Liver (tissue), 8 donors: ENCODE measurements at regions not wholly inside any gene's neighbourhood (a gene's known extent, or its start where the extent isn't known, plus 50 kb on each side); places are given as distances from the start of the nearest gene placed in this dataset.

ENCODE experiments used
- DNase-seq: peaks from one replicate; pipeline ENCODE4 v3.0.0-alpha.2; 2017; ENCODE audit warnings: low spot score
- H3K27ac ChIP-seq, 2 donors: one replicate each; pipeline ENCODE4 v1.7.0; 2013; ENCODE audit warnings: inconsistent platforms in 2 of 2, low read length in 2 of 2, control low read depth in 1 of 2, low read depth in 1 of 2, mild to moderate bottlenecking in 1 of 2
- H3K27me3 ChIP-seq, 4 donors: one replicate each; pipeline versions ENCODE4 v1.6.1 to v1.7.0; 2013; ENCODE audit warnings: low read length in 3 of 4, inconsistent platforms in 1 of 4, mild to moderate bottlenecking in 1 of 4, moderate library complexity in 1 of 4; ENCODE audit not compliant: control insufficient read depth in 4 of 4, insufficient read depth in 4 of 4
- H3K36me3 ChIP-seq, 4 donors: one replicate each; pipeline versions ENCODE4 v1.6.1 to v1.7.0; 2013; ENCODE audit warnings: low read length in 3 of 4, mild to moderate bottlenecking in 3 of 4, low read depth in 1 of 4, moderate library complexity in 1 of 4; ENCODE audit not compliant: control insufficient read depth in 4 of 4, insufficient read depth in 3 of 4
- H3K4me1 ChIP-seq, 4 donors: one replicate each; pipeline versions ENCODE4 v1.6.1 to v1.7.0; 2013; ENCODE audit warnings: low read length in 3 of 4, mild to moderate bottlenecking in 3 of 4, moderate library complexity in 1 of 4; ENCODE audit not compliant: control insufficient read depth in 4 of 4, insufficient read depth in 4 of 4
- H3K4me3 ChIP-seq, 3 donors: one replicate each; pipeline versions ENCODE4 v1.6.1 to v1.7.0; 2013; ENCODE audit warnings: low read length in 3 of 3, control low read depth in 1 of 3, low read depth in 1 of 3, mild to moderate bottlenecking in 1 of 3
- H3K9ac ChIP-seq, 2 donors: one replicate each; pipeline ENCODE4 v1.7.0; 2013; ENCODE audit warnings: low read length in 2 of 2, mild to moderate bottlenecking in 2 of 2, moderate library complexity in 2 of 2, control low read depth in 1 of 2, low read depth in 1 of 2
- H3K9me3 ChIP-seq, 4 donors: one replicate each; pipeline versions ENCODE4 v1.6.1 to v1.7.0; 2013; ENCODE audit warnings: low read length in 3 of 4; ENCODE audit not compliant: control insufficient read depth in 4 of 4
- EGR1 ChIP-seq, 2 donors: IDR thresholded peaks; 2 replicates each; pipeline ENCODE4 v1.6.1; 2016 to 2018; ENCODE audit warnings: antibody characterized with exemption in 2 of 2, low read depth in 2 of 2
- FOXA2 ChIP-seq: IDR thresholded peaks from 2 replicates; pipeline ENCODE4 v1.6.1; 2016; ENCODE audit warnings: antibody characterized with exemption
- GABPA ChIP-seq, 2 donors: IDR thresholded peaks in 1 of 2; conservative IDR thresholded peaks in 1 of 2; 2 replicates each; pipeline ENCODE4 v1.6.1; 2016; ENCODE audit warnings: antibody characterized with exemption in 2 of 2, mild to moderate bottlenecking in 1 of 2, moderate library complexity in 1 of 2
- HNF4A ChIP-seq, 2 donors: conservative IDR thresholded peaks; 2 replicates each; pipeline ENCODE4 v1.6.1; 2016; ENCODE audit warnings: antibody characterized with exemption in 2 of 2, mild to moderate bottlenecking in 2 of 2
- HNF4G ChIP-seq: IDR thresholded peaks from 2 replicates; pipeline ENCODE4 v1.6.1; 2016; ENCODE audit warnings: antibody characterized with exemption
- JUND ChIP-seq, 2 donors: IDR thresholded peaks; 2 replicates each; pipeline ENCODE4 v1.6.1; 2016; ENCODE audit warnings: antibody characterized with exemption in 2 of 2
- RAD21 ChIP-seq, 2 donors: IDR thresholded peaks; 2 replicates each; pipeline ENCODE4 v1.6.1; 2016; ENCODE audit warnings: antibody characterized with exemption in 2 of 2, mild to moderate bottlenecking in 2 of 2
- RXRA ChIP-seq, 2 donors: IDR thresholded peaks; 2 replicates each; pipeline ENCODE4 v1.6.1; 2017 to 2018; ENCODE audit warnings: antibody characterized with exemption in 2 of 2, mild to moderate bottlenecking in 1 of 2
- SP1 ChIP-seq: IDR thresholded peaks from 2 replicates; pipeline ENCODE4 v1.6.1; 2018; ENCODE audit warnings: antibody characterized with exemption, mild to moderate bottlenecking
- TAF1 ChIP-seq: conservative IDR thresholded peaks from 2 replicates; pipeline ENCODE4 v1.6.1; 2016; ENCODE audit warnings: antibody characterized with exemption, mild to moderate bottlenecking
- YY1 ChIP-seq: IDR thresholded peaks from 2 replicates; pipeline ENCODE4 v1.6.1; 2016; ENCODE audit warnings: antibody characterized with exemption, mild to moderate bottlenecking
- WGBS: extraction: QIAGEN DNeasy Blood & Tissue Kit; methylation state at CpG from one replicate; pipeline ENCODE4 v1.1.7; 2013; 5-methylcytosine and 5-hydroxymethylcytosine counted together
- TF ChIP-seq, protein P1 (sequence below): fragments of 150-350 bp; IDR thresholded peaks from 2 replicates; pipeline ENCODE4 v1.5.1; 2017; ENCODE audit warnings: improper control_type of control experiment, low read depth, low read length; ENCODE audit not compliant: missing input control
- TF ChIP-seq, protein P2 (sequence below): IDR thresholded peaks from 2 replicates; pipeline ENCODE4 v1.6.1; 2016; ENCODE audit warnings: antibody characterized with exemption
- TF ChIP-seq, protein P3 (sequence below): IDR thresholded peaks from 2 replicates; pipeline ENCODE4 v1.6.1; 2016; ENCODE audit warnings: antibody characterized with exemption
- TF ChIP-seq, protein P4 (sequence below): IDR thresholded peaks from 2 replicates; pipeline ENCODE4 v1.6.1; 2016; ENCODE audit warnings: antibody characterized with exemption, mild to moderate bottlenecking
- TF ChIP-seq, protein P5 (sequence below): IDR thresholded peaks from 2 replicates; pipeline ENCODE4 v1.6.1; 2016; ENCODE audit warnings: antibody characterized with exemption
- donor health status: healthy.
- donor health status: healthy.
- donor health status: healthy.
- donor health status: healthy.
- donor health status: healthy.

DNA sequence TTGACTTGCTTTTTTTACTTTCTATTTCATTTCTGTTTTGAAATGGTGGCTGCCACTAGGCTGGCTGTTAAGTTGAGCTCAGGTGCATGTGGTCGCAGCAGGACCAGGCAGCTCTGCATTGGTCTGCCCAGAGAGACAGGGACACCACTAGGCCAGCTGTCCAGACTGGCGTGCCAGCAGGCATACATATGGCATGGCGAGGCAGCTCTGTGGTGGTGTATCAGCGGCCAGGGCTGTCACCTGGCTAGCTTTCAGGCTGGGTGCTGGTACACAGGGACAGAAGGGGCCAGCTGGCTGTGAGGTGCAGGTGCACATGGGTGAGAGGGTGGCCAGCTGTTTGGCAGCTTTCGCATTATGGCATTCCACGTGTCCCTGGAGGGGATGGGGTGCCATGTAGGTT lies 654.0 kb upstream of the ACO1 start:
- H3K36me3 ChIP-seq: no peaks in the 10 kb centered on the region
- no peak overlapping the region for H3K4me3 ChIP-seq
- no peak overlapping the region for H3K9ac ChIP-seq
- 71% methylated on average over 6 of the region's 6 CpGs for WGBS
- no peaks in the 10 kb centered on the region for H3K9me3 ChIP-seq
- no peak overlapping the region for H3K27ac ChIP-seq
- no peaks in the 10 kb centered on the region for H3K4me1 ChIP-seq
- DNase-seq: no peak
- TF ChIP-seq EGR1 (IDR thresholded peaks at IDR 0.05; ENCODE audit: low read depth in 2 of 2) (no peak), TAF1 (no peak), RXRA (IDR thresholded peaks at IDR 0.05) (no peak), SP1 (no peak), GABPA (IDR thresholded peaks at IDR 0.05 in 1 of 2, conservative IDR thresholded peaks at IDR 0.05 in 1 of 2) (no peak), RAD21 (IDR thresholded peaks at IDR 0.05) (no peak)
- TF ChIP-seq, protein P1, sequence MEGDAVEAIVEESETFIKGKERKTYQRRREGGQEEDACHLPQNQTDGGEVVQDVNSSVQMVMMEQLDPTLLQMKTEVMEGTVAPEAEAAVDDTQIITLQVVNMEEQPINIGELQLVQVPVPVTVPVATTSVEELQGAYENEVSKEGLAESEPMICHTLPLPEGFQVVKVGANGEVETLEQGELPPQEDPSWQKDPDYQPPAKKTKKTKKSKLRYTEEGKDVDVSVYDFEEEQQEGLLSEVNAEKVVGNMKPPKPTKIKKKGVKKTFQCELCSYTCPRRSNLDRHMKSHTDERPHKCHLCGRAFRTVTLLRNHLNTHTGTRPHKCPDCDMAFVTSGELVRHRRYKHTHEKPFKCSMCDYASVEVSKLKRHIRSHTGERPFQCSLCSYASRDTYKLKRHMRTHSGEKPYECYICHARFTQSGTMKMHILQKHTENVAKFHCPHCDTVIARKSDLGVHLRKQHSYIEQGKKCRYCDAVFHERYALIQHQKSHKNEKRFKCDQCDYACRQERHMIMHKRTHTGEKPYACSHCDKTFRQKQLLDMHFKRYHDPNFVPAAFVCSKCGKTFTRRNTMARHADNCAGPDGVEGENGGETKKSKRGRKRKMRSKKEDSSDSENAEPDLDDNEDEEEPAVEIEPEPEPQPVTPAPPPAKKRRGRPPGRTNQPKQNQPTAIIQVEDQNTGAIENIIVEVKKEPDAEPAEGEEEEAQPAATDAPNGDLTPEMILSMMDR: no peak
- H3K27me3 ChIP-seq: peaks cover 0 to 3% (median 0%) of the 10 kb centered on the region in 4 donors

DNA sequence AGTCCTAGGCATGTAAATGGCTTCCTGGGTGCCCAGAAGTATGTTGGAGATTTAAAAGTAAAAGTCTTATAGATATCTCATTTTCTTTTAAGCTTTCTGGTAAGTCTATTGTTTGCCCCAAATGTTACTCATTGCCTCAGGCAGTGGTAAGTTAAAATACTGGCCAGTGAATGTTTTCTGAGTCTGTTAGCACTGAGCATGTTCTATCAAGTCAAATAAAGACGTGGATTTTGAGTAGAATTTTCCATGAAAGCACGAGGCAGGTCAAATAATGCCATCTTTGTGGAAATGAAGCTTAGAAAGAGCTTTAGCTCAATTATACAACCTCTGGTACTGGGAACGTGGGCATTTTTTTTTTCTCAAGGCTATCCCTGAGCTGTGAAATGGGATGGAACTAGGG lies 651.3 kb upstream of the ACO1 start:
- Histone ChIP-seq H3K27me3 (peaks cover 0 to 3% (median 0%) of the 10 kb centered on the region in 4 donors), H3K36me3 (no peaks in the 10 kb centered on the region), H3K4me1 (no peaks in the 10 kb centered on the region), H3K9me3 (no peaks in the 10 kb centered on the region), H3K4me3 (no peak overlapping the region), H3K9ac (no peak overlapping the region), H3K27ac (no peak overlapping the region)
- no peak for DNase-seq
- TF ChIP-seq EGR1 (IDR thresholded peaks at IDR 0.05; ENCODE audit: low read depth in 2 of 2) (no peak), RAD21 (IDR thresholded peaks at IDR 0.05) (no peak), HNF4G (no peak), TAF1 (no peak), RXRA (IDR thresholded peaks at IDR 0.05) (no peak), GABPA (IDR thresholded peaks at IDR 0.05 in 1 of 2, conservative IDR thresholded peaks at IDR 0.05 in 1 of 2) (no peak)
- WGBS: 55% methylated on average over 3 of the region's 3 CpGs

DNA sequence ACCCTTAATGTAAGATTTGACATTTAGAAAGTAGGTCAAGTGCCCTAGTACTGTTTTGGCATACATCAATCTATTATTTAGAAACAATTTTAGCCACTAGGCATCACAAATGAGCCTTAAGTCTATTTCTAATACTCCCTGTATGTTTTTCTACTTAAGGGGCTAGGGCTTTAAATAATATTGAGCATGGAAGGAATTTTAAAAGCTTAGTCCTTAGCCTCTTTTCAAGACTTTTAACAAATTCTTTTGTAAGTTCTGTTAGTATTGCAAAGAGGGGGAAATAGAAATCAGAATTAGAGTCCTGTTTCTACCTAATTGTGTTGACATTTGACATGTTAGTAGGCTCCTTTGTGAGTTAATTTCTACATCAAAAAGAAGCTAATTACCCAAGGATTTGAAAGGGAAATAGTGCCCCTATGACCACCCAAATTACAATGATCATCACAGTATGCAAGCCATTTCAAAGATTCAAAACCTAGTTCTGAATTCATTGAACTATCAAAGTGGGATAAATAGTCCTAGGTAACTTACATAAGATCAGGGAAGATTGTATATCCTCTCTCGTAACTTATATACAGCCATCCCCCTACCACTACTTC lies 647.8 kb upstream of the ACO1 start:
- Histone ChIP-seq H3K27ac (no peak overlapping the region), H3K9me3 (no peaks in the 10 kb centered on the region), H3K27me3 (peaks cover 0 to 5% (median 0%) of the 10 kb centered on the region in 4 donors), H3K36me3 (no peaks in the 10 kb centered on the region), H3K9ac (no peak overlapping the region), H3K4me3 (no peak overlapping the region), H3K4me1 (no peaks in the 10 kb centered on the region)
- DNase-seq: no peak
- WGBS: 94% methylated on average over 1 of the region's 1 CpG
- TF ChIP-seq JUND (IDR thresholded peaks at IDR 0.05): no peak
- TF ChIP-seq EGR1 (IDR thresholded peaks at IDR 0.05; ENCODE audit: low read depth in 2 of 2): no peak
- TF ChIP-seq HNF4G: no peak
- TF ChIP-seq, protein P2, sequence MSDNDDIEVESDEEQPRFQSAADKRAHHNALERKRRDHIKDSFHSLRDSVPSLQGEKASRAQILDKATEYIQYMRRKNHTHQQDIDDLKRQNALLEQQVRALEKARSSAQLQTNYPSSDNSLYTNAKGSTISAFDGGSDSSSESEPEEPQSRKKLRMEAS: no peak
- no peak for TF ChIP-seq YY1
- TF ChIP-seq RXRA (IDR thresholded peaks at IDR 0.05): no peak
- no peak for TF ChIP-seq GABPA (IDR thresholded peaks at IDR 0.05 in 1 of 2, conservative IDR thresholded peaks at IDR 0.05 in 1 of 2)
- TF ChIP-seq, protein P1: no peak
- no peak for TF ChIP-seq HNF4A (conservative IDR thresholded peaks at IDR 0.05)
- no peak for TF ChIP-seq FOXA2
- TF ChIP-seq, protein P3, sequence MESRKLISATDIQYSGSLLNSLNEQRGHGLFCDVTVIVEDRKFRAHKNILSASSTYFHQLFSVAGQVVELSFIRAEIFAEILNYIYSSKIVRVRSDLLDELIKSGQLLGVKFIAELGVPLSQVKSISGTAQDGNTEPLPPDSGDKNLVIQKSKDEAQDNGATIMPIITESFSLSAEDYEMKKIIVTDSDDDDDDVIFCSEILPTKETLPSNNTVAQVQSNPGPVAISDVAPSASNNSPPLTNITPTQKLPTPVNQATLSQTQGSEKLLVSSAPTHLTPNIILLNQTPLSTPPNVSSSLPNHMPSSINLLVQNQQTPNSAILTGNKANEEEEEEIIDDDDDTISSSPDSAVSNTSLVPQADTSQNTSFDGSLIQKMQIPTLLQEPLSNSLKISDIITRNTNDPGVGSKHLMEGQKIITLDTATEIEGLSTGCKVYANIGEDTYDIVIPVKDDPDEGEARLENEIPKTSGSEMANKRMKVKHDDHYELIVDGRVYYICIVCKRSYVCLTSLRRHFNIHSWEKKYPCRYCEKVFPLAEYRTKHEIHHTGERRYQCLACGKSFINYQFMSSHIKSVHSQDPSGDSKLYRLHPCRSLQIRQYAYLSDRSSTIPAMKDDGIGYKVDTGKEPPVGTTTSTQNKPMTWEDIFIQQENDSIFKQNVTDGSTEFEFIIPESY: no peak
- TF ChIP-seq, protein P4, sequence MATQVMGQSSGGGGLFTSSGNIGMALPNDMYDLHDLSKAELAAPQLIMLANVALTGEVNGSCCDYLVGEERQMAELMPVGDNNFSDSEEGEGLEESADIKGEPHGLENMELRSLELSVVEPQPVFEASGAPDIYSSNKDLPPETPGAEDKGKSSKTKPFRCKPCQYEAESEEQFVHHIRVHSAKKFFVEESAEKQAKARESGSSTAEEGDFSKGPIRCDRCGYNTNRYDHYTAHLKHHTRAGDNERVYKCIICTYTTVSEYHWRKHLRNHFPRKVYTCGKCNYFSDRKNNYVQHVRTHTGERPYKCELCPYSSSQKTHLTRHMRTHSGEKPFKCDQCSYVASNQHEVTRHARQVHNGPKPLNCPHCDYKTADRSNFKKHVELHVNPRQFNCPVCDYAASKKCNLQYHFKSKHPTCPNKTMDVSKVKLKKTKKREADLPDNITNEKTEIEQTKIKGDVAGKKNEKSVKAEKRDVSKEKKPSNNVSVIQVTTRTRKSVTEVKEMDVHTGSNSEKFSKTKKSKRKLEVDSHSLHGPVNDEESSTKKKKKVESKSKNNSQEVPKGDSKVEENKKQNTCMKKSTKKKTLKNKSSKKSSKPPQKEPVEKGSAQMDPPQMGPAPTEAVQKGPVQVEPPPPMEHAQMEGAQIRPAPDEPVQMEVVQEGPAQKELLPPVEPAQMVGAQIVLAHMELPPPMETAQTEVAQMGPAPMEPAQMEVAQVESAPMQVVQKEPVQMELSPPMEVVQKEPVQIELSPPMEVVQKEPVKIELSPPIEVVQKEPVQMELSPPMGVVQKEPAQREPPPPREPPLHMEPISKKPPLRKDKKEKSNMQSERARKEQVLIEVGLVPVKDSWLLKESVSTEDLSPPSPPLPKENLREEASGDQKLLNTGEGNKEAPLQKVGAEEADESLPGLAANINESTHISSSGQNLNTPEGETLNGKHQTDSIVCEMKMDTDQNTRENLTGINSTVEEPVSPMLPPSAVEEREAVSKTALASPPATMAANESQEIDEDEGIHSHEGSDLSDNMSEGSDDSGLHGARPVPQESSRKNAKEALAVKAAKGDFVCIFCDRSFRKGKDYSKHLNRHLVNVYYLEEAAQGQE: no peak
- TF ChIP-seq RAD21 (IDR thresholded peaks at IDR 0.05): no peak
- TF ChIP-seq SP1: no peak
- no peak for TF ChIP-seq TAF1
- TF ChIP-seq, protein P5, sequence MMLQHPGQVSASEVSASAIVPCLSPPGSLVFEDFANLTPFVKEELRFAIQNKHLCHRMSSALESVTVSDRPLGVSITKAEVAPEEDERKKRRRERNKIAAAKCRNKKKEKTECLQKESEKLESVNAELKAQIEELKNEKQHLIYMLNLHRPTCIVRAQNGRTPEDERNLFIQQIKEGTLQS: no peak
